ENCODE measurements at regions not wholly inside any gene's neighbourhood (a gene's known extent, or its start where the extent isn't known, plus 50 kb on each side); places are given as distances from the start of the nearest gene placed in this dataset.
"Not testable (repeated sequence)": the region's sequence is repeated elsewhere in the genome, so short reads cannot be mapped to it uniquely, and the experiment has no call there.

DNA sequence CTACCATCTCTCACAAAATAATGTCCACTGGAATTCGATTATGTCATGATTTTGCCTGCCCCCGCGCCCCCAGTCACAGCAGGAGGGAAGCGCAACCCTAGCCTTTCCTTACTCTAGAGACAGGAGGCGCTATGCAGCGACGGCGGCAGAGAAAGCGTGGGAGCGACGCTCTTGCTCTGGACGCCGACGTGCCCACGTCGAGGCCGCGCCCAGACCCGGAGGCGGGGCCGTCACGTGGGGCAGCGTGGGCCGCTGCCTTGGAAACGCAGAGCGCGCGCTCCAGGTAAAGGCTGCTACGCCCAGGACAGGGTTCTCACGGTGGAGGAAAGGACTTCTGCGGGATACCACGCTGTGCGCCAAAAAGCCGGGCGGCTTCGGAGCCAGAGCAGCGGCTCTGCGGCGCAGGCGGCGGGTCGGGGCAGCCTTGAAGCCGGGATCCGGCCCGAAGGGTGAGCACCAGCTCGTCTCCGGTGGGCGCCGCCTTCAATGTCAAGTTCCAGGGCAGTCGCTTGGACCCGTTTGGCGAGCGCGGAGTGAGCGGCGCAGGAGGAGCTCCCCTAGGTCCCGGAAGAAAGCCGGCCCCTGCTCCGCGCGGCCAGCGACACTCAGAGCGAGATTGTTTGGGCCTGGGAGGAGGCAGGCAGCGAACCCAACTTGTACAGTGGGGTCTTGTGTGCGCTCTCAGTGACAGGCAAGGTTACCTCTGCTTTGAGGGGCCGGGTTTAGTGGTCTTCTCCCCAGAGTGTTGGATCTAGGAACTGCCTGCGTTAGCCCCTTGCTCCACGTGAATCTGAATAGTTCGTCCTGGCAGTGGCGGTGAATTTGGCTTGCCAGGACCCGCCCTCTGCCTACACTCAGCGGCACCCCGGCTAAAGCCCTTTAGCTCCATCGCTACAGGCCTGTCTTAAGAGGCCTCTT is 121.7 kb downstream of the MRPL57 start:
- peak overlapping the region; percentile 59 for H3K18ac ChIP-seq (ENCODE audit: low read length)
- peak overlapping the region; percentile 91 to 99 for H3K4me3 ChIP-seq (ENCODE audit: low read length in 2 of 2)
- no peak overlapping the region for H4K8ac ChIP-seq (ENCODE audit: low read depth, low read length)
- peak overlapping the region; percentile 73 for H3K23ac ChIP-seq (ENCODE audit: low read depth, low read length, poor library complexity)
- H3K79me1 ChIP-seq (ENCODE audit: low read depth, low read length): peaks cover 1% of the 10 kb centered on the region
- H2BK5ac ChIP-seq (ENCODE audit: low read length): no peak overlapping the region
- H2BK120ac ChIP-seq (ENCODE audit: low read depth, low read length): no peak overlapping the region
- no peak overlapping the region for H2BK12ac ChIP-seq (ENCODE audit: low read length)
- H3K9me3 ChIP-seq (replicated peaks in 1 of 2; ENCODE audit: control insufficient read depth in 2 of 2, insufficient read depth in 1 of 2, low read depth in 1 of 2, low read length in 2 of 2): no peaks in the 10 kb centered on the region
- H3K27ac ChIP-seq (replicated peaks; ENCODE audit: low read length): peak overlapping the region; percentile 13
- peak; percentile 78 for DNase-seq (ENCODE audit: low spot score)
- H2BK15ac ChIP-seq (ENCODE audit: low read length): no peak overlapping the region
- no peak overlapping the region for H2AK5ac ChIP-seq (ENCODE audit: low read depth, low read length)
- peaks cover 0 to 11% (median 0%) of the 10 kb centered on the region in 3 experiments for H3K27me3 ChIP-seq (ENCODE audit: control insufficient read depth in 3 of 3, insufficient read depth in 3 of 3, low read depth in 1 of 3, low read length in 3 of 3)
- peak overlapping the region; percentile 88 for H3K9ac ChIP-seq (ENCODE audit: low read depth, low read length, poor library complexity)
- H2AFZ ChIP-seq (ENCODE audit: low read length): peak overlapping the region; percentile 97
- H4K91ac ChIP-seq (ENCODE audit: low read depth, low read length, poor library complexity): no peak overlapping the region
- no CpG with 5 or more reads among the region's 74 CpGs for WGBS, 2 donors (ENCODE audit: extremely low coverage in 2 of 2, insufficient read length in 2 of 2, insufficient replicate concordance in 1 of 2)
- H3K4ac ChIP-seq (ENCODE audit: low read length): no peak overlapping the region
- peaks cover 4% of the 10 kb centered on the region in 2 donors for H3K4me1 ChIP-seq (ENCODE audit: control insufficient read depth in 2 of 2, insufficient read depth in 1 of 2, low read depth in 1 of 2, low read length in 2 of 2)
- H3K14ac ChIP-seq (ENCODE audit: low read length): no peak overlapping the region
- H3K36me3 ChIP-seq (replicated peaks in 1 of 2; ENCODE audit: control insufficient read depth in 2 of 2, insufficient read depth in 2 of 2, low read length in 2 of 2): peaks cover 0 to 7% of the 10 kb centered on the region in 2 donors
- peak overlapping the region; percentile 93 for H3K4me2 ChIP-seq (ENCODE audit: insufficient read depth, low read length, poor library complexity, severe bottlenecking)

DNA sequence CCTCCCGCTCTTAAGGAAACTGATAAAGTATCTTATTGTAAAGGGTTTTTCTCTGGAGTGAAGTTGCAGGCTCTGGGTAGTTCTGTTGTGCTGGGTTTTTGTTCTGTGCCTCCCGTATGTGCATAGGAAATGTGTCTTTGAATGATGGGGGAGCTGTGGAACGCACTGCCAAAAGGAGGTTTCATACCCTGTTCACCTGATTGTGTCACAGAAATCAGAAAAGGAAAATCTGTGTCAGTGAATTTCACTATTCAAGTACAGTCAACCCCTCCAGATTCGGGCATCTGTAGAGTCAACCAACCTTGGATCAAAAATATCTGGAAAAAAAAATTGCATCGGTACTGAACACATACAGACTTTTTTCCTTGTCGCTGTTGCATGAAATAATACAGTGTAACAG is 127.8 kb downstream of the MRPL57 start:
- H3K9me3 ChIP-seq (replicated peaks in 1 of 2; ENCODE audit: control insufficient read depth in 2 of 2, insufficient read depth in 1 of 2, low read depth in 1 of 2, low read length in 2 of 2): no peaks in the 10 kb centered on the region
- H3K4me2 ChIP-seq (ENCODE audit: insufficient read depth, low read length, poor library complexity, severe bottlenecking): no peak overlapping the region
- no peak overlapping the region for H2BK15ac ChIP-seq (ENCODE audit: low read length)
- no peak overlapping the region for H3K4me3 ChIP-seq (ENCODE audit: low read length in 2 of 2)
- no peak overlapping the region for H3K9ac ChIP-seq (ENCODE audit: low read depth, low read length, poor library complexity)
- peaks cover 0 to 6% of the 10 kb centered on the region in 2 donors for H3K4me1 ChIP-seq (ENCODE audit: control insufficient read depth in 2 of 2, insufficient read depth in 1 of 2, low read depth in 1 of 2, low read length in 2 of 2)
- H4K91ac ChIP-seq (ENCODE audit: low read depth, low read length, poor library complexity): no peak overlapping the region
- no peak overlapping the region for H3K27ac ChIP-seq (replicated peaks; ENCODE audit: low read length)
- H3K23ac ChIP-seq (ENCODE audit: low read depth, low read length, poor library complexity): no peak overlapping the region
- no peak overlapping the region for H2BK5ac ChIP-seq (ENCODE audit: low read length)
- no peak overlapping the region for H2AFZ ChIP-seq (ENCODE audit: low read length)
- no CpG with 5 or more reads among the region's 6 CpGs for WGBS, 2 donors (ENCODE audit: extremely low coverage in 2 of 2, insufficient read length in 2 of 2, insufficient replicate concordance in 1 of 2)
- no peaks in the 10 kb centered on the region for H3K79me1 ChIP-seq (ENCODE audit: low read depth, low read length)
- DNase-seq (ENCODE audit: low spot score): no peak
- H3K36me3 ChIP-seq (replicated peaks in 1 of 2; ENCODE audit: control insufficient read depth in 2 of 2, insufficient read depth in 2 of 2, low read length in 2 of 2): peaks cover 0 to 17% of the 10 kb centered on the region in 2 donors
- H4K8ac ChIP-seq (ENCODE audit: low read depth, low read length): no peak overlapping the region
- no peak overlapping the region for H2BK120ac ChIP-seq (ENCODE audit: low read depth, low read length)
- H3K4ac ChIP-seq (ENCODE audit: low read length): no peak overlapping the region
- H3K18ac ChIP-seq (ENCODE audit: low read length): no peak overlapping the region
- no peaks in the 10 kb centered on the region for H3K27me3 ChIP-seq (ENCODE audit: control insufficient read depth in 3 of 3, insufficient read depth in 3 of 3, low read depth in 1 of 3, low read length in 3 of 3)
- no peak overlapping the region for H2BK12ac ChIP-seq (ENCODE audit: low read length)
- no peak overlapping the region for H3K14ac ChIP-seq (ENCODE audit: low read length)
- no peak overlapping the region for H2AK5ac ChIP-seq (ENCODE audit: low read depth, low read length)

- not testable (repeated sequence) for H3K9ac ChIP-seq (ENCODE audit: low read depth, low read length, poor library complexity); H2BK15ac ChIP-seq (ENCODE audit: low read length); H3K14ac ChIP-seq (ENCODE audit: low read length); H3K23ac ChIP-seq (ENCODE audit: low read depth, low read length, poor library complexity); H4K8ac ChIP-seq (ENCODE audit: low read depth, low read length); H2BK120ac ChIP-seq (ENCODE audit: low read depth, low read length); H3K79me1 ChIP-seq (ENCODE audit: low read depth, low read length); H2BK12ac ChIP-seq (ENCODE audit: low read length); H2AK5ac ChIP-seq (ENCODE audit: low read depth, low read length); H2AFZ ChIP-seq (ENCODE audit: low read length); H3K18ac ChIP-seq (ENCODE audit: low read length); H4K91ac ChIP-seq (ENCODE audit: low read depth, low read length, poor library complexity); H3K9me3 ChIP-seq (replicated peaks in 1 of 2; ENCODE audit: control insufficient read depth in 2 of 2, insufficient read depth in 1 of 2, low read depth in 1 of 2, low read length in 2 of 2); H3K4me3 ChIP-seq (ENCODE audit: low read length in 2 of 2); DNase-seq (ENCODE audit: low spot score); H3K4me1 ChIP-seq (ENCODE audit: control insufficient read depth in 2 of 2, insufficient read depth in 1 of 2, low read depth in 1 of 2, low read length in 2 of 2); H2BK5ac ChIP-seq (ENCODE audit: low read length); H3K4ac ChIP-seq (ENCODE audit: low read length); H3K4me2 ChIP-seq (ENCODE audit: insufficient read depth, low read length, poor library complexity, severe bottlenecking); H3K27me3 ChIP-seq (ENCODE audit: control insufficient read depth in 3 of 3, insufficient read depth in 3 of 3, low read depth in 1 of 3, low read length in 3 of 3); H3K27ac ChIP-seq (replicated peaks; ENCODE audit: low read length)
- WGBS, 2 donors (ENCODE audit: extremely low coverage in 2 of 2, insufficient read length in 2 of 2, insufficient replicate concordance in 1 of 2): no CpG with 5 or more reads among the region's 12 CpGs
- peaks cover 0 to 17% of the 10 kb centered on the region in 2 donors for H3K36me3 ChIP-seq (replicated peaks in 1 of 2; ENCODE audit: control insufficient read depth in 2 of 2, insufficient read depth in 2 of 2, low read length in 2 of 2)
Observed at GRCh38 chr13:21306300-21307073, 130.0 kb downstream of the MRPL57 start.

- not testable (repeated sequence) for H3K27ac ChIP-seq (replicated peaks; ENCODE audit: low read length); H3K14ac ChIP-seq (ENCODE audit: low read length); H2AFZ ChIP-seq (ENCODE audit: low read length); H2BK12ac ChIP-seq (ENCODE audit: low read length); H3K9ac ChIP-seq (ENCODE audit: low read depth, low read length, poor library complexity); H3K23ac ChIP-seq (ENCODE audit: low read depth, low read length, poor library complexity); H3K18ac ChIP-seq (ENCODE audit: low read length); H4K8ac ChIP-seq (ENCODE audit: low read depth, low read length); H2AK5ac ChIP-seq (ENCODE audit: low read depth, low read length); H3K27me3 ChIP-seq (ENCODE audit: control insufficient read depth in 3 of 3, insufficient read depth in 3 of 3, low read depth in 1 of 3, low read length in 3 of 3); H2BK5ac ChIP-seq (ENCODE audit: low read length); H3K9me3 ChIP-seq (replicated peaks in 1 of 2; ENCODE audit: control insufficient read depth in 2 of 2, insufficient read depth in 1 of 2, low read depth in 1 of 2, low read length in 2 of 2); H3K4me1 ChIP-seq (ENCODE audit: control insufficient read depth in 2 of 2, insufficient read depth in 1 of 2, low read depth in 1 of 2, low read length in 2 of 2); H4K91ac ChIP-seq (ENCODE audit: low read depth, low read length, poor library complexity); H2BK120ac ChIP-seq (ENCODE audit: low read depth, low read length); H3K4me2 ChIP-seq (ENCODE audit: insufficient read depth, low read length, poor library complexity, severe bottlenecking); H2BK15ac ChIP-seq (ENCODE audit: low read length); H3K79me1 ChIP-seq (ENCODE audit: low read depth, low read length); H3K4me3 ChIP-seq (ENCODE audit: low read length in 2 of 2); H3K4ac ChIP-seq (ENCODE audit: low read length); DNase-seq (ENCODE audit: low spot score)
- peaks cover 0 to 17% of the 10 kb centered on the region in 2 donors for H3K36me3 ChIP-seq (replicated peaks in 1 of 2; ENCODE audit: control insufficient read depth in 2 of 2, insufficient read depth in 2 of 2, low read length in 2 of 2)
- no CpG with 5 or more reads among the region's 12 CpGs for WGBS, 2 donors (ENCODE audit: extremely low coverage in 2 of 2, insufficient read length in 2 of 2, insufficient replicate concordance in 1 of 2)
Observed at GRCh38 chr13:21307158-21307557, 130.7 kb downstream of the MRPL57 start.
